ENCODE measurements at regions not wholly inside any gene's neighbourhood (a gene's known extent, or its start where the extent isn't known, plus 50 kb on each side); places are given as distances from the start of the nearest gene placed in this dataset.

DNA sequence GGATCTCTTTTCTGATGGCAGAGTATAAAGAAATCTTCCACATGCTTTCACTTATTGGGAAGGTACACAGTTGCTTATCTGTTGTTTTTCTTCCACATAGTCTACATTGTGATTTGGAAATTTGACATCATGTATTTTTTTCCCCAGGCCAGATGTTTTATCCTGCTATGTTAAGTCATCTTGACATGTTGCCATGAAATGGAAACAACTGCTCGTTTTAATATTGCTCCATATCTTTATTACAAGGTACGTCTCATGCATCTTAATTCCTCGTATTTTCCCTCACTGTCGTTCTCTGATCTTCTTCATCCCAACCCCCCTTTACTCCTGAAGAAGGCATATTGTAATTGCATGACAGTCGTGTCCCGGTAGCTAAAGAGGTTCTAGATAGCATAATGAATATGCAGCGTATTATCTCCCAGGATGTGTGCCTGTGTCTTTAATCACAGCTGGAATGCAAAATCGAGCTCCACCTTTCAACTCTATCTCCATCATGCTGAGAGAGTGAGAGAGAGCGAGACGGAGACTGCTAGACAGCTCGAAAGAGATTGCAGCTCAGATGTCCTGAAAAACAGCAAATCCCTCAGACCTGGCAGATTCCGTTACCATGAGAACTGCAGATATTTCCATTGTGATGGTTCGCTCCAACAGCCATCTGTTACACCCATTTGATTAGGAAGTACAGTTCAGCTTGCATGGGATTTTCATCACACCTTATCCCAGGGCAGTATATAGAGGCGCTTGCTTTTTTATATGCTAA is 281.7 kb downstream of the TMEM38B start:
- no peak overlapping the region for H3K4me3 ChIP-seq (ENCODE audit: low read depth, low read length)
- in situ Hi-C loops (cut with HindIII; ENCODE audit: low sequenced_read_pairs): no loop called here
- DNase-seq (ENCODE audit: low read depth, low spot score): no peak
- TF ChIP-seq, protein P1, sequence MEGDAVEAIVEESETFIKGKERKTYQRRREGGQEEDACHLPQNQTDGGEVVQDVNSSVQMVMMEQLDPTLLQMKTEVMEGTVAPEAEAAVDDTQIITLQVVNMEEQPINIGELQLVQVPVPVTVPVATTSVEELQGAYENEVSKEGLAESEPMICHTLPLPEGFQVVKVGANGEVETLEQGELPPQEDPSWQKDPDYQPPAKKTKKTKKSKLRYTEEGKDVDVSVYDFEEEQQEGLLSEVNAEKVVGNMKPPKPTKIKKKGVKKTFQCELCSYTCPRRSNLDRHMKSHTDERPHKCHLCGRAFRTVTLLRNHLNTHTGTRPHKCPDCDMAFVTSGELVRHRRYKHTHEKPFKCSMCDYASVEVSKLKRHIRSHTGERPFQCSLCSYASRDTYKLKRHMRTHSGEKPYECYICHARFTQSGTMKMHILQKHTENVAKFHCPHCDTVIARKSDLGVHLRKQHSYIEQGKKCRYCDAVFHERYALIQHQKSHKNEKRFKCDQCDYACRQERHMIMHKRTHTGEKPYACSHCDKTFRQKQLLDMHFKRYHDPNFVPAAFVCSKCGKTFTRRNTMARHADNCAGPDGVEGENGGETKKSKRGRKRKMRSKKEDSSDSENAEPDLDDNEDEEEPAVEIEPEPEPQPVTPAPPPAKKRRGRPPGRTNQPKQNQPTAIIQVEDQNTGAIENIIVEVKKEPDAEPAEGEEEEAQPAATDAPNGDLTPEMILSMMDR (IDR thresholded peaks at IDR 0.05; ENCODE audit: low read depth, low read length): no peak

DNA sequence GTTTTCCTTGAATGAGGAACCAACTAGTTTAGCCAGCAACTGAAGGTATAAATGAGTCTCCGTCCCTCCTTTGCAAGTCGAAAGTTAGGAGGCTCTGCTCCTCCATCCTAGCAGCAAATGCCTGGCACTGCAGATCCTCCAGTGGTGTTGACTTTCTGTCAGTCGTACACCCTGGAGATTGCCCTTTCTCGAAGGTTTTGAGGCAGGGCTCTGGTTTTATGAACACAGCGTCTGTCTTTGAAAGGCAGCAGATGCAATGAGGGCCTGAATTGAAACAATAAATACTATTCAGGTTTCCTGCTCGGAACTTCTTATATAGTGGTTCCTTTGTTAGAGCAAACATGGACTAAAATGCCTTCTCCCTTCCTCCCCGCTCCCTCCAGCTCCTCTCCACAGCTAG is 284.0 kb downstream of the TMEM38B start:
- in situ Hi-C loops (cut with HindIII; ENCODE audit: low sequenced_read_pairs): no loop called here
- TF ChIP-seq, protein P1 (IDR thresholded peaks at IDR 0.05; ENCODE audit: low read depth, low read length): no peak
- DNase-seq (ENCODE audit: low read depth, low spot score): no peak
- no peak overlapping the region for H3K4me3 ChIP-seq (ENCODE audit: low read depth, low read length)

DNA sequence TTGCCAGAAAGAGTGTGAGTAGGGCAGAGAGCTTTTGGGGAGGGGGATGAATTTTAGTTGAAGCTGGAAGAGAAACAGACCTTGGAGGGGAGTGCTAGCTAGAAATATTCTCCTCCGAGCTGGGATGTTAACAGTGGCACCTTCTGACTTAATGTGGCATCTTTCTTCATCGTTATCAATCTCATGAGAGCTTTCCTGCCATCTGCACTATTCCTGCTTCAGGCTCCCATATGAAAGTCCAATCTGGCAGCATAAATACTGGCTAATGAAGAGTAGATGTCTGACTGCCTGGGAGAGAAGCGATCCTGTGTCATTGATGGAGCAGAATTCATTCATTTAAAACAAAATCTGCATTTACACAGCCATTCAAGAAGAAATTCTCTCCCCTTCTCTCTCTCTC is 284.5 kb downstream of the TMEM38B start:
- no peak overlapping the region for H3K4me3 ChIP-seq (ENCODE audit: low read depth, low read length)

DNA sequence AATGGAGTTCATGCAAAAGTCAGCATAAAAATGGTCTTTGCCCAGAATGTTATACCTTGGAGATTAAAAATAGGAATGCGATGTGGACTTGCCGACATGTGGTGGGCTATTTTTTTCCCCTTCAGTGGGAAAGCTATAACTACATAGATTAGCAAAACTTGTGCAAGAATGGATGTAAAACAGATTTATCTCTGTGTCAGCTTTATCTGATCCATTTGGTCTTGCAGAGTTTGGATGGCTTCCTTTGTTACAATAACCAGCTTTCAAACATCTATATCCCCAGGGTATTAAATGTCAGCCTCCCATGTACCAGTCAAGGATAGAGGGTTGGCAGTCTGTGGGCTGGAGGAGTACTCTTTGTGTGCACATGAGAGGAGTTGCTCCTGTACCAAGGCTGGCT is 284.9 kb downstream of the TMEM38B start:
- TF ChIP-seq, protein P1 (IDR thresholded peaks at IDR 0.05; ENCODE audit: low read depth, low read length): no peak
- in situ Hi-C loops (cut with HindIII; ENCODE audit: low sequenced_read_pairs): no loop called here
- DNase-seq (ENCODE audit: low read depth, low spot score): no peak
- no peak overlapping the region for H3K4me3 ChIP-seq (ENCODE audit: low read depth, low read length)

More for the DNA sequence above, 284.5 kb downstream of the TMEM38B start:
- no peak for DNase-seq (ENCODE audit: low read depth, low spot score)
- TF ChIP-seq, protein P1 (IDR thresholded peaks at IDR 0.05; ENCODE audit: low read depth, low read length): no peak
- in situ Hi-C loops (cut with HindIII; ENCODE audit: low sequenced_read_pairs): no loop called here

DNA sequence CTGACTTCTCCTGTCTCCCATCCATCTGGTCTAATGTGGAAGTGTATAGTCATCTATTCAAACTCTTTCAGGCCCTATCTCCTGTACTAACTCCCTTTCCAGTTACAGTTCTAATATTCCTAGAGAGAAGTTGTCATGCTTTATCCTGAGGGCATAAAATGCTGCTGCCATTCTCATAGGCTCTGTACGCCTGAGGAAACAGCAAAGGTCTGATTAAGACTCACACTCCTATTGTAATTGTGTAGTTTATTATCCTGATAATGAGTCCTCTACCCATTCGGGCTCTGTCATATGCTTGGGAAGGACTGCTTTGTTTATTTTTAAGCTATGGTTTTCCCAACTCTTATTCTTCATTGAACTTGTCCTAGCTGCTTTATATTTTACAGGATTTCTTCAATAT is 290.4 kb downstream of the TMEM38B start:
- in situ Hi-C loops (cut with HindIII; ENCODE audit: low sequenced_read_pairs): no loop called here
- DNase-seq (ENCODE audit: low read depth, low spot score): no peak
- H3K4me3 ChIP-seq (ENCODE audit: low read depth, low read length): no peak overlapping the region
- TF ChIP-seq, protein P1 (IDR thresholded peaks at IDR 0.05; ENCODE audit: low read depth, low read length): no peak

DNA sequence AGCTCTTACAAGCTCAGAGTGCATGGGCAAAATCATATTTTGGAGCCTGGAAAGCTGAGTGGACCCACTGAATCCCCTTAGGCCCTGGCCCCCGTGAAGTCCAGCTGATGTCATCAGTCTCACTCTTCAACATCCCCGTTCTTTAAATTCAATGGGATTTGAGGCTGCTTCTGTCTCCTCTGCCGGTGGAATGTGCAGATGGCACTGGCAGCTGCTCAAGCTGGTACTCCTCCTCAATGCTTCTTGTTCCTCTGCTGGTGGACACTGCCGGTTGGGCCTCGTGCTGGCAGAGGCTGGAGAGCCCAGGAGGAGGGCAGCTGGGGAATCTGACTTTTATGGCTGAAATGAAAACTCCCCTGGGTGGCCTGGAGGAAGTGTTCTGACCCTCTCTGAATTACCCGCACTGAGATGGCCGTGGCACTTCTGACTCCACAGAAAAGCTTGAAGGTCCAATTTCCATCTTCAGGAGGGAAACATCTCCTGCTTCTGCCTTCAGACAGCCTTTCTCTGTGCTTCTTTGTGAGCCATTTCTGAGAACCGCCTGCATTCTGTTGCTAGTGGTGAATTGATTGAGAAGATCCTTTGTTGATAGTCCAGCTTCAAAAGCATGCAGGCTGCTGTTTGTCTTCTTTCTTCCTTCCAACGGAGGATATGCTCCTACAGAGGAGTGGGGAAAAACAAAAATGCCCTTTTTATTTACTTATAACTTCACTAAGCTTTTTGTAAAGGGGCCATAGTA is 298.9 kb downstream of the TMEM38B start:
- no peak overlapping the region for H3K4me3 ChIP-seq (ENCODE audit: low read depth, low read length)
- in situ Hi-C loops (cut with HindIII; ENCODE audit: low sequenced_read_pairs): no loop called here
- TF ChIP-seq, protein P1 (IDR thresholded peaks at IDR 0.05; ENCODE audit: low read depth, low read length): no peak
- DNase-seq (ENCODE audit: low read depth, low spot score): no peak

Data from astrocyte of the spinal cord (primary cell).